Transverse colon (tissue), 4 donors: ENCODE measurements at regions not wholly inside any gene's neighbourhood (a gene's known extent, or its start where the extent isn't known, plus 50 kb on each side); places are given as distances from the start of the nearest gene placed in this dataset.

Source experiments
- DNase-seq: peaks from one replicate; pipeline ENCODE4 v3.0.0-alpha.2; 2019
- H3K27ac ChIP-seq, 4 donors: fragments of 200-600 bp; sonication (generic); 2 replicates each; pipeline ENCODE4 v1.5.1; 2016 to 2018; ENCODE audit warnings: inconsistent platforms in 4 of 4
- H3K27me3 ChIP-seq: fragments of 200-600 bp; sonication (generic); 2 replicates; pipeline ENCODE4 v1.5.1; 2017; ENCODE audit warnings: inconsistent platforms
- H3K36me3 ChIP-seq, 4 donors: fragments of 200-600 bp; sonication (generic); 2 replicates each; pipeline ENCODE4 v1.5.1; 2017 to 2019; ENCODE audit warnings: inconsistent platforms in 4 of 4
- H3K4me1 ChIP-seq, 4 donors: fragments of 200-600 bp; sonication (generic); 2 replicates each; pipeline ENCODE4 v1.5.1; 2017 to 2020; ENCODE audit warnings: inconsistent platforms in 4 of 4
- H3K4me3 ChIP-seq, 4 donors: fragments of 200-600 bp; sonication (generic); 1 replicate in 1 of 4; 2 replicates in 3 of 4; pipeline versions ENCODE4 v1.5.1 to v1.6.1; 2017 to 2019; ENCODE audit warnings: inconsistent platforms in 4 of 4
- H3K9me3 ChIP-seq, 2 donors: fragments of 200-600 bp; sonication (generic); 2 replicates each; pipeline ENCODE4 v1.5.1; 2017 to 2019; ENCODE audit warnings: inconsistent platforms in 2 of 2
- CTCF ChIP-seq, 5 experiments: fragments of 200-600 bp in 3 of 5; fragments of 450-650 bp in 2 of 5; sonication (generic) in 3 of 5; IDR thresholded peaks; 1 replicate in 2 of 5; 2 replicates in 3 of 5; pipeline ENCODE4 v1.5.1; 2016 to 2017; ENCODE audit warnings: antibody characterized with exemption in 5 of 5, inconsistent platforms in 3 of 5, mild to moderate bottlenecking in 2 of 5, moderate library complexity in 1 of 5
- EP300 ChIP-seq: sonication (generic); formaldehyde crosslinking; IDR thresholded peaks from one replicate; pipeline ENCODE4 v1.6.1; 2017; ENCODE audit warnings: antibody characterized with exemption, low read depth
- POLR2A ChIP-seq: fragments of 450-650 bp; IDR thresholded peaks from one replicate; pipeline ENCODE4 v1.6.1; 2016; ENCODE audit warnings: antibody characterized with exemption, mild to moderate bottlenecking, moderate library complexity
- POLR2AphosphoS5 ChIP-seq, 3 donors: sonication (generic); formaldehyde crosslinking; IDR thresholded peaks; one replicate each; pipeline ENCODE4 v1.6.1; 2016; ENCODE audit warnings: antibody characterized with exemption in 3 of 3
- WGBS, 2 donors: methylation state at CpG; one replicate each; pipeline ENCODE4 v1.1.5; 2018; ENCODE audit warnings: low coverage in 1 of 2; 5-methylcytosine and 5-hydroxymethylcytosine counted together
- in situ Hi-C, 4 donors: fragments of 200-750 bp; cut with MboI; loops; one replicate each; pipeline versions ENCODE4 v1.15.0 to v1.15.1; 2017; ENCODE audit warnings: low sequenced_read_pairs in 3 of 4, low pct_ligation_motif_present in 1 of 4, low pct_unique_long_range_greater_than_20kb in 1 of 4
- intact Hi-C: fragments of 100-400 bp; cut with DNase I; formaldehyde crosslinking; loops from one replicate; pipeline ENCODE4 v1.15.1; 2023; ENCODE audit warnings: low total_unique reads

DNA sequence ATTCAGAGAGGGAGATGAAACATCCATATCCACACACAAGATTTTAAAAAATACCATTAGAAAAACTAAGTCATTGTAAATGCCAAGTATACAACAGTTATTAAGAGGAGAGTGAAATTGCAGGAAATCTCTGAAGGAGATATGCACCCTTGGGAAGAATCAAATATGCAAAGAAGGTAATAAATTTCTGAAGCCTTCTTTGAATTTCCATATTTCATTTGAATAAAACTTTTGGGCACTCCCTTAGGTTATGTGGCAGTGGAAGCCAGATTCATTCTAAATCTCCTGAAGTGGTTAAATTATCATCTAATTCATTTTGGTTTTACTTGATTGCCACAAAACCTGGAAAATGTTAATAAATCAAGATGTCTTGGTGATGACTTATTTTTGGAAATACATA, 138.9 kb upstream of the CLEC14A start:
- H3K27ac ChIP-seq, result no peak overlapping the region
- H3K4me1 ChIP-seq, result no peaks in the 10 kb centered on the region
- TF ChIP-seq EP300 (no peak), POLR2AphosphoS5 (IDR thresholded peaks at IDR 0.05) (no peak), POLR2A (no peak), CTCF (IDR thresholded peaks at IDR 0.05) (no peak)
- intact Hi-C loops, result no loop called here
- H3K27me3 ChIP-seq, result no peaks in the 10 kb centered on the region
- no peak overlapping the region for H3K4me3 ChIP-seq
- H3K36me3 ChIP-seq, result no peaks in the 10 kb centered on the region
- no peaks in the 10 kb centered on the region for H3K9me3 ChIP-seq
- DNase-seq, result no peak
- in situ Hi-C loops, result no loop called here

DNA sequence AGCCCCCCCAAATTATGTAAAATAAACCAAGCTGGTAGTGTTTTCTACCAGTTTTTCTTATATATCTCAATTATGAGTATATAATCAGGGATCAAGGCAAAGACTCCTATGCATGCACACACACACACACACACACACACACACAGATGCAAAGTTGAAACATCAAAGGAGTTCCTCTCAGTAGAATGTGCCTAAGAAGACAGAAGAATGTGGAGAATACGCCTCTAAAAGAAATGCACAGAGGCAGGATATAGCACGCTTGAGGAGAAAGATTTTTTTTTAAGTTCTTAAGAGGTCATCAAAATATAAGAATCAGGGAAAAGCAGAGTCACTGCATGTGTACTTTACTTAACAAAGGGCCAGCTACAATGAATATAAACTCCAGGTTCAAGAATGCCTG, 138.2 kb upstream of the CLEC14A start:
- H3K9me3 ChIP-seq, result no peaks in the 10 kb centered on the region
- H3K36me3 ChIP-seq, result no peaks in the 10 kb centered on the region
- no peaks in the 10 kb centered on the region for H3K27me3 ChIP-seq
- TF ChIP-seq POLR2AphosphoS5 (IDR thresholded peaks at IDR 0.05), result no peak
- TF ChIP-seq POLR2A, result no peak
- no peak for TF ChIP-seq EP300
- TF ChIP-seq CTCF (IDR thresholded peaks at IDR 0.05), result no peak
- no peak overlapping the region for H3K27ac ChIP-seq
- in situ Hi-C loops, result no loop called here
- 85 to 91% methylated on average over 2 of the region's 2 CpGs for WGBS, 2 donors
- DNase-seq, result no peak
- no peak overlapping the region for H3K4me3 ChIP-seq
- no peaks in the 10 kb centered on the region for H3K4me1 ChIP-seq
- intact Hi-C loops, result no loop called here

GRCh38 chr14:38391334-38391733, 135.4 kb upstream of the CLEC14A start:
- TF ChIP-seq POLR2A (no peak), EP300 (no peak), CTCF (IDR thresholded peaks at IDR 0.05) (no peak), POLR2AphosphoS5 (IDR thresholded peaks at IDR 0.05) (no peak)
- H3K36me3 ChIP-seq, result no peaks in the 10 kb centered on the region

GRCh38 chr14:38389681-38390080, 133.8 kb upstream of the CLEC14A start:
- 65 to 100% methylated on average over 1 of the region's 1 CpG for WGBS, 2 donors
- DNase-seq, result no peak
- Histone ChIP-seq H3K27ac (no peak overlapping the region), H3K36me3 (no peaks in the 10 kb centered on the region), H3K4me1 (no peaks in the 10 kb centered on the region), H3K27me3 (no peaks in the 10 kb centered on the region), H3K9me3 (no peaks in the 10 kb centered on the region), H3K4me3 (no peak overlapping the region)
- intact Hi-C loops (no loop called here), in situ Hi-C loops (no loop called here)
- TF ChIP-seq POLR2A (no peak), EP300 (no peak), POLR2AphosphoS5 (IDR thresholded peaks at IDR 0.05) (no peak)

More at GRCh38 chr14:38391334-38391733, 135.4 kb upstream of the CLEC14A start:
- intact Hi-C loops, result no loop called here
- no peak for DNase-seq
- H3K4me3 ChIP-seq, result no peak overlapping the region
- no peaks in the 10 kb centered on the region for H3K4me1 ChIP-seq
- H3K27ac ChIP-seq, result no peak overlapping the region
- H3K27me3 ChIP-seq, result no peaks in the 10 kb centered on the region
- H3K9me3 ChIP-seq, result no peaks in the 10 kb centered on the region
- in situ Hi-C loops, result no loop called here

GRCh38 chr14:38387821-38388220, 131.9 kb upstream of the CLEC14A start:
- no peak for DNase-seq
- intact Hi-C loops (no loop called here), in situ Hi-C loops (no loop called here)
- Histone ChIP-seq H3K4me1 (no peaks in the 10 kb centered on the region), H3K9me3 (no peaks in the 10 kb centered on the region), H3K27ac (no peak overlapping the region), H3K4me3 (no peak overlapping the region), H3K36me3 (no peaks in the 10 kb centered on the region), H3K27me3 (no peaks in the 10 kb centered on the region)
- WGBS, 2 donors, result 63 to 84% methylated on average over 2 of the region's 2 CpGs
- no peak for TF ChIP-seq CTCF (IDR thresholded peaks at IDR 0.05)
- TF ChIP-seq POLR2AphosphoS5 (IDR thresholded peaks at IDR 0.05), result no peak
